Stimulated activated CD4-positive, alpha-beta T cell treated with anti-CD3 and anti-CD28 coated beads, Interleukin-2, amount 100 ng/mL, for 24 hours (primary cell): ENCODE measurements at regions not wholly inside any gene's neighbourhood (a gene's known extent, or its start where the extent isn't known, plus 50 kb on each side); places are given as distances from the start of the nearest gene placed in this dataset.
"Not testable (repeated sequence)": the region's sequence is repeated elsewhere in the genome, so short reads cannot be mapped to it uniquely, and the experiment has no call there.

Source experiments
- DNase-seq, 2 donors: peaks; one replicate each; pipeline ENCODE4 v3.0.0-alpha.2; 2020

GRCh38 chr20:60785301-60785700, 466.8 kb upstream of the CDH4 start:
- DNase-seq, result no peak

- DNase-seq, result no peak
Measured at GRCh38 chr20:60785785-60786184, 466.3 kb upstream of the CDH4 start.

GRCh38 chr20:60786686-60787217, 465.3 kb upstream of the CDH4 start:
- no peak for DNase-seq

GRCh38 chr20:60787276-60787675, 464.8 kb upstream of the CDH4 start:
- DNase-seq, result no peak

- DNase-seq, result no peak
Measured at GRCh38 chr20:60788070-60788469, 464.0 kb upstream of the CDH4 start.

- DNase-seq, result no peak
Measured at GRCh38 chr20:60789399-60789798, 462.7 kb upstream of the CDH4 start.

- not testable (repeated sequence) for DNase-seq
Measured at GRCh38 chr20:60790339-60790738, 461.7 kb upstream of the CDH4 start.

GRCh38 chr20:60791823-60792222, 460.2 kb upstream of the CDH4 start:
- DNase-seq, result no peak

GRCh38 chr20:60792941-60793340, 459.1 kb upstream of the CDH4 start:
- no peak for DNase-seq

GRCh38 chr20:60794674-60795073, 457.4 kb upstream of the CDH4 start:
- no peak for DNase-seq

GRCh38 chr20:60795651-60796050, 456.4 kb upstream of the CDH4 start:
- DNase-seq, result no peak

GRCh38 chr20:60800185-60800584, 451.9 kb upstream of the CDH4 start:
- no peak for DNase-seq

- DNase-seq, result no peak
Measured at GRCh38 chr20:60802676-60803075, 449.4 kb upstream of the CDH4 start.

- DNase-seq, result no peak
Measured at GRCh38 chr20:60803335-60804055, 448.6 kb upstream of the CDH4 start.

GRCh38 chr20:60804240-60804917, 447.7 kb upstream of the CDH4 start:
- no peak for DNase-seq

GRCh38 chr20:60804918-60805630, 447.0 kb upstream of the CDH4 start:
- DNase-seq, result no peak

- DNase-seq, result no peak
Measured at GRCh38 chr20:60806354-60806753, 445.7 kb upstream of the CDH4 start.

GRCh38 chr20:60806824-60807223, 445.2 kb upstream of the CDH4 start:
- DNase-seq, result no peak

GRCh38 chr20:60808003-60808672, 443.9 kb upstream of the CDH4 start:
- no peak for DNase-seq

- DNase-seq, result no peak
Measured at GRCh38 chr20:60808701-60809100, 443.4 kb upstream of the CDH4 start.

GRCh38 chr20:60810561-60810960, 441.5 kb upstream of the CDH4 start:
- DNase-seq, result no peak

- no peak for DNase-seq
Measured at GRCh38 chr20:60812561-60812960, 439.5 kb upstream of the CDH4 start.

GRCh38 chr20:60813066-60813465, 439.0 kb upstream of the CDH4 start:
- DNase-seq, result no peak
